Skeletal muscle tissue (tissue), 3 donors: ENCODE measurements at regions not wholly inside any gene's neighbourhood (a gene's known extent, or its start where the extent isn't known, plus 50 kb on each side); places are given as distances from the start of the nearest gene placed in this dataset.
"Not testable (repeated sequence)": the region's sequence is repeated elsewhere in the genome, so short reads cannot be mapped to it uniquely, and the experiment has no call there.

Source experiments
- H3K27ac ChIP-seq: one replicate; pipeline ENCODE4 v1.7.0; 2013; ENCODE audit warnings: mild to moderate bottlenecking, low read depth, low read length, inconsistent platforms
- H3K27me3 ChIP-seq, 3 donors: one replicate each; pipeline ENCODE4 v1.7.0; 2013; ENCODE audit warnings: low read length in 3 of 3; ENCODE audit not compliant: control insufficient read depth in 3 of 3, insufficient read depth in 3 of 3
- H3K36me3 ChIP-seq, 3 donors: one replicate each; pipeline ENCODE4 v1.7.0; 2013; ENCODE audit warnings: low read length in 3 of 3; ENCODE audit not compliant: control insufficient read depth in 3 of 3, insufficient read depth in 3 of 3
- H3K4me1 ChIP-seq, 3 donors: one replicate each; pipeline ENCODE4 v1.7.0; 2013; ENCODE audit warnings: low read length in 3 of 3, mild to moderate bottlenecking in 3 of 3; ENCODE audit not compliant: control insufficient read depth in 3 of 3, insufficient read depth in 3 of 3
- H3K4me3 ChIP-seq, 3 donors: one replicate each; pipeline ENCODE4 v1.7.0; 2013; ENCODE audit warnings: low read length in 3 of 3
- H3K9ac ChIP-seq, 3 donors: one replicate each; pipeline ENCODE4 v1.7.0; 2013; ENCODE audit warnings: low read length in 3 of 3, mild to moderate bottlenecking in 3 of 3, moderate library complexity in 2 of 3, low read depth in 1 of 3
- H3K9me3 ChIP-seq, 3 donors: one replicate each; pipeline ENCODE4 v1.7.0; 2013; ENCODE audit warnings: low read length in 3 of 3; ENCODE audit not compliant: control insufficient read depth in 3 of 3
- donor health status: Osteomylitis.

DNA sequence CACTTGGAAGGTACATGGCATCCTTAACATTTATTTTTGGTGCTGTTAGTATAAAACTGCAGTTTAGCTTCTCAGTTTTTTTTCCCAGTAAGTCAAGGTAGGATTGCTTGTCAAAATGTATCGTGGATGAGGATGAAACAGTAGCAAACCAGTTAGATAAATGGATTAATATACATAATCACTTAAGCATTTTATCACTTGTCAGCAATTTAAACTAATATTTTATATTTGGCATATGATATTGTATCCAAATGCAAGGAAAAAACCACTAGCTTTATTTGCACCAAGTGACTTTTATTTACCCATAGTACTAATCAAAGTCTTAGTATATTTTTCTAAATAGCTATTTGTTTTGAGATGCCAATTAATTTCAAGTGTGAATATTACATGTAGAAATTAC lies 137.7 kb upstream of the XIRP2 start:
- H3K36me3 ChIP-seq, result no peaks in the 10 kb centered on the region
- peaks cover 0 to under 1% (median under 1%) of the 10 kb centered on the region in 3 donors for H3K9me3 ChIP-seq
- no peak overlapping the region for H3K27ac ChIP-seq
- no peak overlapping the region for H3K4me3 ChIP-seq
- H3K9ac ChIP-seq, result no peak overlapping the region
- no peaks in the 10 kb centered on the region for H3K27me3 ChIP-seq
- H3K4me1 ChIP-seq, result no peaks in the 10 kb centered on the region

GRCh38 chr2:166744117-166744516 lies 144.2 kb upstream of the XIRP2 start:
- H3K9me3 ChIP-seq, result peaks cover 3 to 14% (median 12%) of the 10 kb centered on the region in 3 donors
- H3K27ac ChIP-seq, result not testable (repeated sequence)

GRCh38 chr2:166743482-166743881 lies 144.8 kb upstream of the XIRP2 start:
- H3K4me3 ChIP-seq, H3K4me1 ChIP-seq, H3K36me3 ChIP-seq, H3K27ac ChIP-seq, H3K9ac ChIP-seq, H3K27me3 ChIP-seq: not testable (repeated sequence)
- peaks cover 3 to 16% (median 12%) of the 10 kb centered on the region in 3 donors for H3K9me3 ChIP-seq

More at GRCh38 chr2:166744117-166744516, 144.2 kb upstream of the XIRP2 start:
- not testable (repeated sequence) for H3K27me3 ChIP-seq, H3K4me1 ChIP-seq, H3K9ac ChIP-seq, H3K36me3 ChIP-seq, H3K4me3 ChIP-seq

- Histone ChIP-seq H3K27me3 (no peaks in the 10 kb centered on the region), H3K4me3 (no peak overlapping the region), H3K36me3 (no peaks in the 10 kb centered on the region), H3K9me3 (no peaks in the 10 kb centered on the region), H3K27ac (no peak overlapping the region), H3K4me1 (no peaks in the 10 kb centered on the region), H3K9ac (no peak overlapping the region)
These were observed 161.2 kb upstream of the XIRP2 start for GRCh38 chr2:166727095-166727494.

GRCh38 chr2:166725927-166726924 lies 162.1 kb upstream of the XIRP2 start:
- H3K36me3 ChIP-seq, result no peaks in the 10 kb centered on the region
- no peaks in the 10 kb centered on the region for H3K9me3 ChIP-seq
- no peaks in the 10 kb centered on the region for H3K27me3 ChIP-seq
- H3K27ac ChIP-seq, result no peak overlapping the region
- no peak overlapping the region for H3K4me3 ChIP-seq
- no peaks in the 10 kb centered on the region for H3K4me1 ChIP-seq
- H3K9ac ChIP-seq, result no peak overlapping the region

GRCh38 chr2:166716968-166717367 lies 171.3 kb upstream of the XIRP2 start:
- H3K4me1 ChIP-seq, result no peaks in the 10 kb centered on the region
- H3K27me3 ChIP-seq, result no peaks in the 10 kb centered on the region
- no peak overlapping the region for H3K27ac ChIP-seq
- H3K9ac ChIP-seq, result no peak overlapping the region
- H3K9me3 ChIP-seq, result no peaks in the 10 kb centered on the region
- no peak overlapping the region for H3K4me3 ChIP-seq
- no peaks in the 10 kb centered on the region for H3K36me3 ChIP-seq

DNA sequence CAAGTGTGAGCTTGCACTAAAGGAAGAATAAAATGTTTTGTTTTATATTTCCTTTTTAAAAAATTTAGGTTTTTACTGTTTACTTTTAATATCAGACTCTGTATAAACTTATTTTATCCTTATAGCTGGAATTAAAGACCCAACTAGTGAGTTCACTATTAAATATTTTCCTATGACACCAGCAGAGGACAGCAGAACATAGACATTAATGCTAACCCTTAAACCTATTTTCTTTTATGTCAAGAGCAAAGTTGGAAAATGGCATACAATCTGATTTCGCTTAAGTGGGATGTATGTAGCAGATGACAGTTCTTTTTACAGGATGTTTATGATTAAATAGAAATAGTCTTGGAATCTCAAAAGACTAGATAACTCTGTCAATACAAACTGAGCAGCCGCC lies 188.2 kb upstream of the XIRP2 start:
- Histone ChIP-seq H3K4me1 (no peaks in the 10 kb centered on the region), H3K9ac (no peak overlapping the region), H3K27me3 (no peaks in the 10 kb centered on the region), H3K4me3 (no peak overlapping the region), H3K27ac (no peak overlapping the region), H3K9me3 (no peaks in the 10 kb centered on the region), H3K36me3 (no peaks in the 10 kb centered on the region)

DNA sequence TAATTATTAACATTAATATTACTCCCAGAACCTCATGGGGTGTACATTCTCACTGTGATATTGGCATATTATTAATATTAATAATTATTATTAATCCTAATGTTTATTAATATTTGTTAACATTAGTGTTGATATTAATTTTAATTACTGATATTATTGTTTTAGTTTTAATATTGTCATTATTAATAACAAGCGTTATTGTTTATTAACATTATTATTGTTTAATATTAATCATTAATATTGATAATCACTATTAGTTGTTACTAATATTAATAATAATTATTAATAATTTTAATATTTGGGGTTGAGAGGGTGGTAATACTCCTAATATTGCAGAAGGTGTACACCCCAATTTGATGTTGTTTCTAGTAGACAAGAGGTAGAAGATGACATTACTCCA lies 193.1 kb upstream of the XIRP2 start:
- Histone ChIP-seq H3K4me3 (no peak overlapping the region), H3K9me3 (no peaks in the 10 kb centered on the region), H3K36me3 (no peaks in the 10 kb centered on the region), H3K27ac (no peak overlapping the region), H3K4me1 (no peaks in the 10 kb centered on the region), H3K27me3 (no peaks in the 10 kb centered on the region), H3K9ac (no peak overlapping the region)

- not testable (repeated sequence) for H3K4me1 ChIP-seq, H3K4me3 ChIP-seq, H3K36me3 ChIP-seq, H3K27ac ChIP-seq, H3K27me3 ChIP-seq, H3K9ac ChIP-seq, H3K9me3 ChIP-seq
These were observed 192.0 kb upstream of the SCN7A start for GRCh38 chr2:166686057-166686456.

DNA sequence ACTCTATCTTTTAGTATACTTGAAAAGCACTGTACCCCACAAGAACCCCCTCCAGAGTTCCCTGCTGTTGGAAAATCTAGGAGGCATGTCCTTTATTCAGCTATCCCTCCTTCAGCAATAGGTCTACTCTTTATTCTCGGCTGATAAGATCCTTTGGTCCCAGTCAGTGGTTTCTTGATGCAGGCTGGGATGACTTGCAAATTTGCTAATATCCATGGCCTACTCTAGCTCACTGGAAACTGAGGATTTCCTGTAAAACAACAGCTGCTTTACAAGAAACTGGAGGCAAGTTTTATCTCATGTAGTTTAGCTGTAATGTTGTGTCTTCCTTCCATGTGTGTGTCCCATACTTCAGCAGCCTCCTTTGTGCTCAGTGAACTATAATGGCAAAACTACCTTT lies 183.9 kb upstream of the SCN7A start:
- Histone ChIP-seq H3K9ac (no peak overlapping the region), H3K4me1 (no peaks in the 10 kb centered on the region), H3K27me3 (no peaks in the 10 kb centered on the region), H3K9me3 (no peaks in the 10 kb centered on the region), H3K4me3 (no peak overlapping the region), H3K36me3 (no peaks in the 10 kb centered on the region), H3K27ac (no peak overlapping the region)
